NCI-H510A (cell line): ENCODE measurements at regions not wholly inside any gene's neighbourhood (a gene's known extent, or its start where the extent isn't known, plus 50 kb on each side); places are given as distances from the start of the nearest gene placed in this dataset.

Experiments used
- DNase-seq: peaks from one replicate; lab custom pipeline; 2025; lab: John Stamatoyannopoulos, UW

GRCh38 chr10:2981361-2981801, 86.0 kb upstream of the PFKP start:
- DNase-seq, result no peak

GRCh38 chr10:2980791-2981360, 86.5 kb upstream of the PFKP start:
- DNase-seq, result no peak

GRCh38 chr10:2980116-2980515, 87.2 kb upstream of the PFKP start:
- DNase-seq, result no peak

- DNase-seq, result no peak
Measured at GRCh38 chr10:2979306-2979705, 88.0 kb upstream of the PFKP start.

- DNase-seq, result no peak
Measured at GRCh38 chr10:2978574-2979273, 88.6 kb upstream of the PFKP start.

- DNase-seq, result no peak
Measured at GRCh38 chr10:2978111-2978510, 89.2 kb upstream of the PFKP start.

- DNase-seq, result no peak
Measured at GRCh38 chr10:2974503-2975207, 92.7 kb upstream of the PFKP start.

GRCh38 chr10:2974083-2974482, 93.3 kb upstream of the PFKP start:
- DNase-seq, result no peak

GRCh38 chr10:2972810-2973209, 94.5 kb upstream of the PFKP start:
- DNase-seq, result no peak

GRCh38 chr10:2972216-2972615, 95.1 kb upstream of the PFKP start:
- no peak for DNase-seq

- DNase-seq, result no peak
Measured at GRCh38 chr10:2970190-2970823, 97.0 kb upstream of the PFKP start.

- no peak for DNase-seq
Measured at GRCh38 chr10:2968401-2969058, 98.8 kb upstream of the PFKP start.

GRCh38 chr10:2966134-2966533, 101.2 kb upstream of the PFKP start:
- no peak for DNase-seq

GRCh38 chr10:2964632-2965296, 102.6 kb upstream of the PFKP start:
- DNase-seq, result no peak

- DNase-seq, result no peak
Measured at GRCh38 chr10:2963889-2964631, 103.3 kb upstream of the PFKP start.

GRCh38 chr10:2962194-2962593, 105.2 kb upstream of the PFKP start:
- DNase-seq, result no peak

- DNase-seq, result no peak
Measured at GRCh38 chr10:2958659-2959058, 108.7 kb upstream of the PFKP start.

GRCh38 chr10:2957785-2958184, 109.6 kb upstream of the PFKP start:
- DNase-seq, result no peak

GRCh38 chr10:2955064-2955463, 112.3 kb upstream of the PFKP start:
- no peak for DNase-seq

GRCh38 chr10:2953495-2953894, 113.9 kb upstream of the PFKP start:
- no peak for DNase-seq

- no peak for DNase-seq
Measured at GRCh38 chr10:2951235-2951835, 116.0 kb upstream of the PFKP start.
